ENCODE measurements at regions not wholly inside any gene's neighbourhood (a gene's known extent, or its start where the extent isn't known, plus 50 kb on each side); places are given as distances from the start of the nearest gene placed in this dataset.
"Not testable (repeated sequence)": the region's sequence is repeated elsewhere in the genome, so short reads cannot be mapped to it uniquely, and the experiment has no call there.

- DNase-seq (ENCODE audit: low read depth in 2 of 2): no peak
Observed at GRCh38 chr6:7016226-7016625, 91.5 kb upstream of the RREB1 start.

DNA sequence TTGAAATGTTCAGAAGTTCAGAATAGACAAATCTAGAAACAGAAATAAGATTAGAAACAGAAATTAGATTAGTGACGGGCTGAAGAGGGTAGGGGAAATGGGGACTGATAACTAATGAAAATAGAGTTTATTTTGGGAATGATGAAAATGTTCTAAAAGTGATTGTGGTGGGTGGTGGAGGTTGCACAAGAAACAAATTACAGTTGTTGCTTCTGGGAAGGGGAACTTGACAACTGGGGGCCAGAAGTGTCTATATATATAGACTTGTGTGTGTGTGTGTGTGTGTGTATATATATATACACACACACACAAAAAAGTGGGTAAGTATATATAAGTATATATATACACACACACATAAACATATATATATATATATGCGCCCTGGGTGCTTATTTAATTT lies 86.5 kb upstream of the RREB1 start:
- DNase-seq (ENCODE audit: low read depth in 2 of 2): no peak

DNA sequence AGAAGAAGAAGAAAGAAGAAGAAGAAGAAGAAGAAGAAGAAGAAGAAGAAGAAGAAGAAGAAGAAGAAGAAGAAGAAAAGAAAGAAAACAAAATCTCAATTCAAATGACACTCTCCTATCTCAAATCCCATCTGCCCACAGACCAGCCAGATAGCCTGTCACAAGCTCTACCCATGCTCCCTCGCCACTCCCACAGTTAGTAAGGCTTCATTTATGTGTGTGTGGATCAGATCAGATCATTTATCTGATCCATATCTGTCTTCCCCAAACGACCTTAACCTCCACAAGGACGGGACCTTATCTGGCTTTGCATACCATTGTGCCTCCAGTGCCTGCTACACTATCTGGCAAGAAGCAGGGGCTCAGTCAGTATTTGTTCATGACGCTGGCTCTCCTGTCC lies 81.9 kb upstream of the RREB1 start:
- DNase-seq (ENCODE audit: low read depth in 2 of 2): no peak

GRCh38 chr6:7028963-7029362 lies 78.8 kb upstream of the RREB1 start:
- DNase-seq (ENCODE audit: low read depth in 2 of 2): not testable (repeated sequence)

- not testable (repeated sequence) for DNase-seq (ENCODE audit: low read depth in 2 of 2)
Observed at GRCh38 chr6:7030968-7031367, 76.8 kb upstream of the RREB1 start.

- no peak for DNase-seq (ENCODE audit: low read depth in 2 of 2)
Observed at GRCh38 chr6:7033202-7033601, 74.6 kb upstream of the RREB1 start.

GRCh38 chr6:7034055-7034454 lies 73.7 kb upstream of the RREB1 start:
- DNase-seq (ENCODE audit: low read depth in 2 of 2): no peak

GRCh38 chr6:7035837-7036249 lies 71.9 kb upstream of the RREB1 start:
- no peak for DNase-seq (ENCODE audit: low read depth in 2 of 2)

DNA sequence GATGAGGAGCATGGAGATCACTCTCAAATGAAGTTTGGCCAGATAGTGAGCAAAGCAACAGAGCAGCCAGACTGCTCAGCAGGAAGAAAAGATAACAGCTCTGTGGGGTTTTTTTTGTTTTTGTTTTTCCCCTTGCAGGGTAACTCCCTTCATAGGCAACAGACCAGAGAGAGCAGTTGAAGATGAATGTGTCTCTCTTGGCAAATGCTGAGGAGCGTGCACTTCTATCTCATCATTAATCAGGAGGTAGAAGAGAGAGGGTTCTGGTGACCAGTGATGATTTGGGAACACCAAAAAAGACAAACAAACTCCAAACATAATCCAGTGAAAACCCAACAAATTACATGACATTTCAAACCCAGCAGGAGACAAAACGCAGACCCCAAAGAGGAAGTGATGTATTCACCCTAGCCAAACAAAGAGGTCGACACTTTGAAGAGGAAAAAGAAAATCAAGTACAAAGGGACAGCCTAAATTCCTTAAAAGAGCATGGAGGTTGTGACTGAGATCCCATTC lies 66.2 kb upstream of the RREB1 start:
- no peak for DNase-seq (ENCODE audit: low read depth in 2 of 2)

DNA sequence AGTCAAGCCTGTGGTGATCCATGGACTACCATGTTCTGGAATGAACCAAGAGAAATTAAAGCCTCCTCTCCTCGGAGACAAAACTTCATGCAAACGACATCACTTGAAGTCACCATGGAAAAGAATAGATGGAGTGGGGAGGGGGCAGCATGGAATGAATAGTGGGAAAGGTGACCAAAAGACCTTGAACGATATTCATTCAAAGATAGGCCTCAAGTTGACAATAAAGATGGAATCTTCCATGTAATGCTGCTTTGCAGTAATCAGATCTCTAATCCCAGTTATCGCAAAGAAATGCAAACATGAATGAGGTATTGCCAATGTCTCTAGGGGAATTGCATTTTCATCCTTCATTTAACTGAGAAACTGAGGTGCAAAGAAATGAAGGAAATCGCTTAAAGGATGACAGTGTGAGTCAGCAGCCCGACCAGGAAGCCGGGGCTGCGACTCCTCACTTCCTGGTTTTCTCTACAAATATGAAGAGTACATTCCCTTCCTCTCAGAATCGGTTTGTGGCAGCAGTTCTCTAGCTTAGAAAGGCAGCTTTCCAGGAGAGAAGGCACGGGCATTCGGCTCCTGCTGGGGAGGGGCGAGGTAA lies 65.6 kb upstream of the RREB1 start:
- DNase-seq (ENCODE audit: low read depth in 2 of 2): no peak

DNA sequence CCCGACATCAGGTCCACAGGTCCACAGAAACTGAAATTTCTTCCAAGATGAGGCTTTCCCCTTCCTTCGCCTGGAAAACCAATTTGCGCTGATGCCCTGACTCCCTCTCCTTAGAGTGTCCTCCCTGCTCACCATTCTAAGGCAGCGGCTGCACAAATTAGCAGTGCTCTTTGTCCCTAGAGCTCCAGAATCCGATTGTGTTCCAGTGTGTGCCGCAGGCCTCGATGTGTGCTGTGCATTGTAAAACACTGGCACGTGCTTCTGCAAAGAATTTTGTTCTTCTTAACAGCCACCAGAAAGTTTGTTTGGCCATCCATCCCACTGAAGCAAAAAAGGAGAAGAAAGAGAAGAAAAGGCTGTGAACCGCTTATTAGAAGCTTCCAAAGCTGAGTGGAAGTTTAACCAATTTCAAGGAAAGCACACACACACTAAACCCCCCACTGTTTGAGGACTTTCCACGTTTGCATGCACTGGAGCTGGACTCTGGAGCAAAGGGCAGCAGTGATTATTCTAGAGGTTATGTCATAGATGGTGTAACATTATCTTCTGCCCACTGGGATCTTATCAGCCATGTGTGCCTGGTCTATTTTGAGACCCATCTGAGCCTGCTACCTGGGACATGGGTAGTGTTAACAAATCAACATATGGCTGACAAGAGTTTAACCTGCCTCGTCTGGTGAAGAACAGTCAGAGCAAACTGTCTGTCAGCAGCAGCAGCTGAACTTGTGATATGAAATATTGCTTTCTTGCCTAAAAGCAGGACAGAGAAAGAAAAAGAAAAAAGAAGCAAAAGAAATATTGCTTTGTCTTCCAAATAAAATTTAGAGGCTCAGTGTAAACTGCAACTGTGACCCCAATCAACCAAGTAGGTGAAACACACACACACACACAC lies 64.9 kb upstream of the RREB1 start:
- DNase-seq (ENCODE audit: low read depth in 2 of 2): no peak

GRCh38 chr6:7045331-7045730 lies 62.4 kb upstream of the RREB1 start:
- no peak for DNase-seq (ENCODE audit: low read depth in 2 of 2)

DNA sequence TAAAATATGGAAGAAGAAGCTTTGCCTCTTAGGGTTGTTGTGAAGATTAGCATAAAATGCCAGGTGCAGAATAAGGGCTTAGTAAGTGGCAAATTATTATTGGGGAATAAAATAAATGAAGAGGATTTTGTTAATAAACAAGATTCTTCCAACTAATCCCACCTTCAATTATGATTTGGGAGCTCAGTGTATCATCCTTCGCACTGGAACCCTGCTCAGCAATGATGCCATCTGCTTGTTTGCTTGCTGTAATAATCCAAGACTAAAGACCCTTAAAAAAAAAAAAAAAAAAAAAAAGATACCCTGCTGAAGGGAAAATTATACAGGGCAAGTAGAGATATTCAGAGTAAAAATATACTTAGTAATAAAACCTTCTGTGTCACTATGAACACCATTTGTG lies 62.0 kb upstream of the RREB1 start:
- DNase-seq (ENCODE audit: low read depth in 2 of 2): no peak

GRCh38 chr6:7047128-7047527 lies 60.6 kb upstream of the RREB1 start:
- no peak for DNase-seq (ENCODE audit: low read depth in 2 of 2)

DNA sequence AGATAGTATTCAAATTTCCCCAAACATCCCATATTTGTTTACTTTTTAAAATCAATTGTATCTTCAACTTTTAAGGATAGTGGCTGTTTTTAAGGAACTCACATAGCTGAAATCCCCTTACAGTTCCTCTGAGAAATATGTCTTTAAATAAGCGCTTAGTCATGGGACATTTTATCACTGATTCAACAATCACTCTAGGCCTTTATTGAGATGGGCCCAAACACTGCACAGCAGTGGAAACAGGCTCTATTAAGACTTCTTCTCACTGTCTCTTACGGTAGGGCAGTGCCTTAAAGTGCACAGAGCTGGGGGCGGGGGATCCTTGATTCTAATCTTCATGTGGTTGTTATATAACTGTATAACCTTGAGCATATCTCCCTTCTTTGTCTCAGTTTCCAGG lies 59.8 kb upstream of the RREB1 start:
- DNase-seq (ENCODE audit: low read depth in 2 of 2): no peak

GRCh38 chr6:7048894-7049293 lies 58.9 kb upstream of the RREB1 start:
- no peak for DNase-seq (ENCODE audit: low read depth in 2 of 2)

DNA sequence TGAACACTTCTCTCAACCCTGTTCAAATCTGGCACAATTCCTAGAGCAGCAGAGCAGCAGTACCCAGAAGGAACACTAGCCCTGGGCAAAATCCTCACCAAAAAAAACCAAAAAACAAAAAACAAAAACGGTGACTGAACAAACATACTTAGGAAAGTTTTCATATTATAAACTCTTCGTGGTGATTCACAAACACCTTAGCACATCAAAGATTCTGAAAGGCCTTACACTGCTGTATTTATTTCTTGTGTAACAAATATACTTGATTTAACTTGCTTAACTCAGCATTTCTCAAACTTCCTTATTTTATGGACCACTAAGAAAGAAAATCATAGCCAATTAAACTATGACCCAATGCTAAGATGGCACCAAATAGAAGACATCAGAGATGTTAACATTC lies 57.8 kb upstream of the RREB1 start:
- DNase-seq (ENCODE audit: low read depth in 2 of 2): no peak

DNA sequence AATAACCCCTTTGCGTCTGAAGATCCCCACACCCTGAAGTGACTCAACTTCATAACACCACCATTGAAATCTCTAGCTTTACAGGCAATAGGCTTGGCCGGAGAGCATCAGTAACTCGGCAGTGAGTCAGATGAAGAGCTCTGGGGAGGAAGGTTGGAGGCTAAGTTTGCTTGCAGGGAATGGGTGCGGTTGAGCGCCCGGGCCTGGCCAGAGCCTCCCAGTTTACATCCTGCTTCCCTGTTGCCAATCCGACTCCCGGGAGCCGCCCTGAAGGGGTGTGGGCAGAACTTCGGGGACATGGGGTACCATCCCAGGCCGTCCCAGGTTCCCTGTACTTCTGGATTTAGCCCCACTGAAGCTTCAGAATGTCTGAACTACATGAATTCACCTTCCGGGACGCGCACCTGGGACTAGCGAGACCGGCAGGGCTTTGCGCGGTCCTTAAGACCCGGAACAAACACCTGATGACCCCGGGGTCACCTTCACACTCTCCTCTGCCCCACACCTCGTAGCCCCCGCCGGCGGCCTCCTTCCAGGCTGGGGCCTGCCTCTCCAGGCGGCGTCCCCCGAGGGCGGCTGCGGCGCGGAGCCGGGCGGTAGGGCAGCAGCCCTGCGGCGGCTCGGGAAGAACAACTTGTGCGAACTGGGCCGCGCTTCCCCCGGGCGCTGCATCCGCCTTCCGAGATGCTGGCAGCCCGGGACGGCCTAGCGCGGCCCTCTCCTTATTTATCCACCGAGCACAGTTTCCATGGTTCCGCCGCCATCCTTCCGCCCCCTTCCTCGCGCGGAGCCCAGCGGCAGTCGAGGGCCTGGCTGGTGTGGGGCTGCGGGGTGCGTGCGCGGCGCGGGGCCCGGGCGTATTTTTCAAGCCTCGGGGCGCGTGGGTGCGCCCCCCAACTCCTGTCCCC lies 56.6 kb upstream of the RREB1 start:
- DNase-seq (ENCODE audit: low read depth in 2 of 2): no peak

- no peak for DNase-seq (ENCODE audit: low read depth in 2 of 2)
Observed at GRCh38 chr6:7051780-7052442, 55.9 kb upstream of the RREB1 start.

DNA sequence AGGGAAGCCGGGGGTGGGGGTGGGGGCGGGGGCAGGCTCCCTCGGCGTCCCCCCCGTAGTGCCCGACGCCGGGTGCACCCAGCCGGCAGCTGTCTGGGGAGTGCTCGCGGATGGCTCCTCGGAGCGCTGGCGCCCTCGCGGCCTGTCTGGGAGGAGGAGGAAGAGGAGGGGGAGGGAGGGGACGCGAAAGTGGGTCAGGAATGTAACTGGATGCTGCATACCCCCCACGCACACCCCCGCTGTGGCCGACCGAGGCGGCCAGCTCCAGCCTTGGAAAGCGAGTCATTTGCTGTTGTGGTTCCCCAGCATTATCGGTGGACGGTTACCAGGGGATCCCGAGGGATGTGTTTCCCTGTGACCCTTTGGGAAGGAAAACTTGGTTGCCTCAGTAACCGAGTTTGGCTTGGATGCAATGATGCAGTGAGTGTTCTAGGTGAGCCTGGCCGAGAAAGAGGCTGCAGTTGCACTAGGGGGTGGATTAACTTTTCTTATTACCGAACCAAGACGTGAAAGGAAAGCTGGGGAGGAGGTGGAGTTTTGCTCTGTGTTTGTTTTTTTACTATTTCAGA lies 55.2 kb upstream of the RREB1 start:
- no peak for DNase-seq (ENCODE audit: low read depth in 2 of 2)

DNA sequence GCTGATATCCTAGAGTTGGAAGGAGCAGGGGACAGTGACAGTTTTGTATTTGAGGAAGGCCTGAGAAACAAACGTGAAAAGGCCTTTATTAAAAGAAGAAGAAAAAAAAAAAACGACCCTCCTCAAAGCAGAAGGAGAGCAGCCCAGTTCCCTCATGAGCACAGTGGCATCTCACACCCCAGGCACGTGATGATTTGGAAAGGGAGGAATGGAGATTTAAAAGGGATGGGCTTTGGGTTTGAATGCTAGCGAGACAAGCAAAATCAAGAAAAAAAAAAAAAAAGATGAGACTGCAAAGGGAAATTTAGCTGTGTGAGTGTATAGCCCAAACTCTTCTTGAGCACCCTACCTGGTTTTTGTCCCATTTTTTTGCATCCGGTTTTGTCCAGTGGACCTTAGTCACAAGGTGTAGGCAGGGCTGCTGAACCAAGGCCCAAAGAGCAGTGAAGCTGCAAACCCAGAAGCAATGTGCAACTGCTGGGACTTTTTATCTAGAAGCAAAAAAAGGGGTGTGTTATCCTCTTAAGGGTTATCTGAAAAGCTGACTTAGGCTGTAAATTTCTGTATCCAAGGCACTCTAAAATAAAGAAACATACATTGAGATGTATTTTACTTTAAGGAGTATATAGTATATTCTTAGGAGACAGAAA lies 54.5 kb upstream of the RREB1 start:
- no peak for DNase-seq (ENCODE audit: low read depth in 2 of 2)

Data from stimulated activated CD4-positive, alpha-beta T cell treated with anti-CD3 and anti-CD28 coated beads, Interleukin-15, amount 100 ng/mL, for 48 hours (primary cell).